ENCODE measurements at regions not wholly inside any gene's neighbourhood (a gene's known extent, or its start where the extent isn't known, plus 50 kb on each side); places are given as distances from the start of the nearest gene placed in this dataset.

GRCh38 chr4:166577639-166578038, 656.7 kb downstream of the SPOCK3 start:
- no peak overlapping the region for H3K4me3 ChIP-seq
- no peak overlapping the region for H3K27ac ChIP-seq
- no peaks in the 10 kb centered on the region for H3K4me1 ChIP-seq
- no peak for DNase-seq
- intact Hi-C loops (cut with DNase I) = no loop called here
- no peaks in the 10 kb centered on the region for H3K36me3 ChIP-seq
- WGBS, 2 donors = 60 to 68% methylated on average over 2 of the region's 2 CpGs
- TF ChIP-seq CTCF (IDR thresholded peaks at IDR 0.05) (no peak), POLR2A (IDR thresholded peaks at IDR 0.05) (no peak)
- no peaks in the 10 kb centered on the region for H3K9me3 ChIP-seq
- H3K27me3 ChIP-seq = no peaks in the 10 kb centered on the region

- intact Hi-C loops (cut with DNase I) = no loop called here
- WGBS, 2 donors = 51 to 55% methylated on average over 3 of the region's 3 CpGs
- no peaks in the 10 kb centered on the region for H3K4me1 ChIP-seq
Observed at GRCh38 chr4:166585491-166585890, 648.8 kb downstream of the SPOCK3 start.

GRCh38 chr4:166594326-166594946, 639.9 kb downstream of the SPOCK3 start:
- 93% methylated on average over 1 of the region's 1 CpG for WGBS, 2 donors
- Histone ChIP-seq H3K27ac (no peak overlapping the region), H3K9me3 (no peaks in the 10 kb centered on the region), H3K27me3 (no peaks in the 10 kb centered on the region), H3K4me3 (no peak overlapping the region), H3K36me3 (no peaks in the 10 kb centered on the region), H3K4me1 (no peaks in the 10 kb centered on the region)
- DNase-seq = no peak
- TF ChIP-seq POLR2A (IDR thresholded peaks at IDR 0.05) (no peak), CTCF (IDR thresholded peaks at IDR 0.05) (peak in 4 of 6 experiments; percentile 23 to 41 (median 30))
- intact Hi-C loops (cut with DNase I) = no loop called here

More at GRCh38 chr4:166585491-166585890, 648.8 kb downstream of the SPOCK3 start:
- DNase-seq = no peak
- TF ChIP-seq POLR2A (IDR thresholded peaks at IDR 0.05) (no peak), CTCF (IDR thresholded peaks at IDR 0.05) (no peak)
- no peak overlapping the region for H3K4me3 ChIP-seq
- H3K9me3 ChIP-seq = no peaks in the 10 kb centered on the region
- H3K27me3 ChIP-seq = no peaks in the 10 kb centered on the region
- H3K27ac ChIP-seq = no peak overlapping the region
- H3K36me3 ChIP-seq = no peaks in the 10 kb centered on the region

- TF ChIP-seq POLR2A (IDR thresholded peaks at IDR 0.05) = no peak
- no peak for TF ChIP-seq CTCF (IDR thresholded peaks at IDR 0.05)
- no peaks in the 10 kb centered on the region for H3K27me3 ChIP-seq
- no peak overlapping the region for H3K4me3 ChIP-seq
Observed at GRCh38 chr4:166600264-166600663, 634.0 kb downstream of the SPOCK3 start.

GRCh38 chr4:166602068-166602467, 632.2 kb downstream of the SPOCK3 start:
- intact Hi-C loops (cut with DNase I) = no loop called here
- Histone ChIP-seq H3K27ac (no peak overlapping the region), H3K36me3 (no peaks in the 10 kb centered on the region), H3K4me1 (no peaks in the 10 kb centered on the region), H3K9me3 (no peaks in the 10 kb centered on the region), H3K27me3 (no peaks in the 10 kb centered on the region), H3K4me3 (no peak overlapping the region)
- 50 to 77% methylated on average over 1 to 8 of the region's 8 CpGs for WGBS, 2 donors
- no peak for DNase-seq
- TF ChIP-seq POLR2A (IDR thresholded peaks at IDR 0.05) (no peak), CTCF (IDR thresholded peaks at IDR 0.05) (no peak)

More at GRCh38 chr4:166600264-166600663, 634.0 kb downstream of the SPOCK3 start:
- Histone ChIP-seq H3K27ac (no peak overlapping the region), H3K9me3 (no peaks in the 10 kb centered on the region), H3K36me3 (no peaks in the 10 kb centered on the region), H3K4me1 (no peaks in the 10 kb centered on the region)
- DNase-seq = no peak
- intact Hi-C loops (cut with DNase I) = no loop called here
- 91 to 96% methylated on average over 1 of the region's 1 CpG for WGBS, 2 donors

Measured in esophagus squamous epithelium (tissue), 5 donors.